HL-60 (cell line): ENCODE measurements at regions not wholly inside any gene's neighbourhood (a gene's known extent, or its start where the extent isn't known, plus 50 kb on each side); places are given as distances from the start of the nearest gene placed in this dataset.

Experiments used
- CTCF ChIP-seq: IDR thresholded peaks from one replicate; pipeline ENCODE4 v1.5.1; 2011; ENCODE audit warnings: low read length, control low read depth, inconsistent platforms; ENCODE audit not compliant: insufficient read depth
- SPI1 ChIP-seq: IDR thresholded peaks from 2 replicates; pipeline ENCODE4 v1.6.1; 2012; ENCODE audit warnings: low read depth, mild to moderate bottlenecking, borderline replicate concordance

DNA sequence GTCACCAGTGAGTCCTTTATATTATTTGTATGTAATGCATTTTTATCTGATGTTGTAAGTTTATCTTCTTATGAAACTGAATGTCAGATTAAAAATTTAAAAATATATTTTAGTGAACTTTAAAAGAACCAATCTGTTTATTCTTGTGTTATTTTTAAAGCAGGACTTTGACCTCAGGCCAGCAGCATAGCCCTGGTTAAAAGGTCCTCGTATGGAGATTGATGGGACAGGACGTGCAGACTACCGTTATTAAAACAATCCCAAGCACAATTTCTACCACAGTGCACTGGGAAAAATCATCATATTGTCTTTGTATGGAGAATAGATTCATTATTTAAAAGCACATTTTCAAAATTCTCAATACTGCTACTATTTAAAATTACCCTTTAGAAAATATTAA, 573.8 kb upstream of the ARGLU1 start:
- no peak for TF ChIP-seq CTCF
- no peak for TF ChIP-seq SPI1
